SK-N-SH (cell line): ENCODE measurements at regions not wholly inside any gene's neighbourhood (a gene's known extent, or its start where the extent isn't known, plus 50 kb on each side); places are given as distances from the start of the nearest gene placed in this dataset.

Source experiments
- EP300 ChIP-seq, 2 experiments: IDR thresholded peaks; 2 replicates each; pipeline versions ENCODE4 v1.4.0 to v1.6.1; 2012; ENCODE audit warnings: borderline replicate concordance in 1 of 2, low read depth in 1 of 2, low read length in 1 of 2
- FOXJ3 ChIP-seq: sonication (generic); formaldehyde crosslinking; IDR thresholded peaks from 2 replicates; pipeline ENCODE4 v1.5.1; 2020; ENCODE audit warnings: mild to moderate bottlenecking, missing genetic modification reagents
- FOXM1 ChIP-seq: IDR thresholded peaks from 2 replicates; pipeline ENCODE4 v1.4.0; 2012; ENCODE audit warnings: low read depth, mild to moderate bottlenecking
- MXI1 ChIP-seq: IDR thresholded peaks from 2 replicates; pipeline ENCODE4 v1.6.1; 2012; ENCODE audit warnings: mild to moderate bottlenecking, low read depth, low read length, improper control_type of control experiment
- NFIC ChIP-seq: IDR thresholded peaks from 2 replicates; pipeline ENCODE4 v1.4.0; 2012; ENCODE audit warnings: borderline replicate concordance
- SMC3 ChIP-seq: IDR thresholded peaks from 2 replicates; pipeline ENCODE4 v1.6.1; 2012; ENCODE audit warnings: low read depth, low read length, improper control_type of control experiment
- TF ChIP-seq, protein P1 (sequence below): fragments of 200-600 bp; sonication (generic); IDR thresholded peaks from 2 replicates; pipeline ENCODE4 v1.6.1; 2017; ENCODE audit warnings: antibody characterized with exemption, mild to moderate bottlenecking, moderate library complexity
- TF ChIP-seq, protein P2 (sequence below): fragments of 150-350 bp; IDR thresholded peaks from 2 replicates; pipeline ENCODE4 v1.6.1; 2016; ENCODE audit warnings: mild to moderate bottlenecking, low read depth, low read length
- TF ChIP-seq, protein P3 (sequence below): IDR thresholded peaks from 2 replicates; pipeline ENCODE4 v1.4.0; 2012; ENCODE audit warnings: low read depth, borderline replicate concordance
- TF ChIP-seq, protein P4 (sequence below): IDR thresholded peaks from 2 replicates; pipeline ENCODE4 v1.6.1; 2012; ENCODE audit warnings: mild to moderate bottlenecking, low read depth, low read length, moderate library complexity

DNA sequence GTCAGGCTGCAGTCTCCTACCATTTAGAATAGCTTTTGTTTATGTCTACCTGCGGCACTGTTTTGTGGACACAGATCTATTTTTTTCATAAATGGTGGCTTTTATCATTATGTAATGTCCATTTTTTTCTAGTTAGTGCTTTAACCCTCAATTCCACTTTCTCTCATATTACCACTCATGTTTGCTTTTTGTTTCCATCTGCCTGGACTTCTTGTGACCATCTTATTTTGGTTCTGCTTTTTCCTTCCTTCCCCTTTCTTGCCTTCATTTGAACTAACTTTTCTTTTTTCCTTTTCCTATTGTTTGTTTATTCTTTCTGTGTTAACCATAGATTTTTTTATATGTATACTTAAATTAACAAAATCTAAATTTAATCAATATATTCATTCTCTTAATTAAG lies 63.2 kb upstream of the SLC22A11 start:
- TF ChIP-seq FOXM1, result no peak
- TF ChIP-seq, protein P1, sequence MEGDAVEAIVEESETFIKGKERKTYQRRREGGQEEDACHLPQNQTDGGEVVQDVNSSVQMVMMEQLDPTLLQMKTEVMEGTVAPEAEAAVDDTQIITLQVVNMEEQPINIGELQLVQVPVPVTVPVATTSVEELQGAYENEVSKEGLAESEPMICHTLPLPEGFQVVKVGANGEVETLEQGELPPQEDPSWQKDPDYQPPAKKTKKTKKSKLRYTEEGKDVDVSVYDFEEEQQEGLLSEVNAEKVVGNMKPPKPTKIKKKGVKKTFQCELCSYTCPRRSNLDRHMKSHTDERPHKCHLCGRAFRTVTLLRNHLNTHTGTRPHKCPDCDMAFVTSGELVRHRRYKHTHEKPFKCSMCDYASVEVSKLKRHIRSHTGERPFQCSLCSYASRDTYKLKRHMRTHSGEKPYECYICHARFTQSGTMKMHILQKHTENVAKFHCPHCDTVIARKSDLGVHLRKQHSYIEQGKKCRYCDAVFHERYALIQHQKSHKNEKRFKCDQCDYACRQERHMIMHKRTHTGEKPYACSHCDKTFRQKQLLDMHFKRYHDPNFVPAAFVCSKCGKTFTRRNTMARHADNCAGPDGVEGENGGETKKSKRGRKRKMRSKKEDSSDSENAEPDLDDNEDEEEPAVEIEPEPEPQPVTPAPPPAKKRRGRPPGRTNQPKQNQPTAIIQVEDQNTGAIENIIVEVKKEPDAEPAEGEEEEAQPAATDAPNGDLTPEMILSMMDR, result no peak
- TF ChIP-seq EP300 (IDR thresholded peaks at IDR 0.05; ENCODE audit: borderline replicate concordance in 1 of 2, low read depth in 1 of 2, low read length in 1 of 2), result no peak
- TF ChIP-seq, protein P2, sequence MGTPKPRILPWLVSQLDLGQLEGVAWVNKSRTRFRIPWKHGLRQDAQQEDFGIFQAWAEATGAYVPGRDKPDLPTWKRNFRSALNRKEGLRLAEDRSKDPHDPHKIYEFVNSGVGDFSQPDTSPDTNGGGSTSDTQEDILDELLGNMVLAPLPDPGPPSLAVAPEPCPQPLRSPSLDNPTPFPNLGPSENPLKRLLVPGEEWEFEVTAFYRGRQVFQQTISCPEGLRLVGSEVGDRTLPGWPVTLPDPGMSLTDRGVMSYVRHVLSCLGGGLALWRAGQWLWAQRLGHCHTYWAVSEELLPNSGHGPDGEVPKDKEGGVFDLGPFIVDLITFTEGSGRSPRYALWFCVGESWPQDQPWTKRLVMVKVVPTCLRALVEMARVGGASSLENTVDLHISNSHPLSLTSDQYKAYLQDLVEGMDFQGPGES, result no peak
- TF ChIP-seq SMC3, result no peak
- no peak for TF ChIP-seq NFIC
- no peak for TF ChIP-seq MXI1
- TF ChIP-seq, protein P3, sequence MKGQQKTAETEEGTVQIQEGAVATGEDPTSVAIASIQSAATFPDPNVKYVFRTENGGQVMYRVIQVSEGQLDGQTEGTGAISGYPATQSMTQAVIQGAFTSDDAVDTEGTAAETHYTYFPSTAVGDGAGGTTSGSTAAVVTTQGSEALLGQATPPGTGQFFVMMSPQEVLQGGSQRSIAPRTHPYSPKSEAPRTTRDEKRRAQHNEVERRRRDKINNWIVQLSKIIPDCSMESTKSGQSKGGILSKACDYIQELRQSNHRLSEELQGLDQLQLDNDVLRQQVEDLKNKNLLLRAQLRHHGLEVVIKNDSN, result no peak
- TF ChIP-seq, protein P4, sequence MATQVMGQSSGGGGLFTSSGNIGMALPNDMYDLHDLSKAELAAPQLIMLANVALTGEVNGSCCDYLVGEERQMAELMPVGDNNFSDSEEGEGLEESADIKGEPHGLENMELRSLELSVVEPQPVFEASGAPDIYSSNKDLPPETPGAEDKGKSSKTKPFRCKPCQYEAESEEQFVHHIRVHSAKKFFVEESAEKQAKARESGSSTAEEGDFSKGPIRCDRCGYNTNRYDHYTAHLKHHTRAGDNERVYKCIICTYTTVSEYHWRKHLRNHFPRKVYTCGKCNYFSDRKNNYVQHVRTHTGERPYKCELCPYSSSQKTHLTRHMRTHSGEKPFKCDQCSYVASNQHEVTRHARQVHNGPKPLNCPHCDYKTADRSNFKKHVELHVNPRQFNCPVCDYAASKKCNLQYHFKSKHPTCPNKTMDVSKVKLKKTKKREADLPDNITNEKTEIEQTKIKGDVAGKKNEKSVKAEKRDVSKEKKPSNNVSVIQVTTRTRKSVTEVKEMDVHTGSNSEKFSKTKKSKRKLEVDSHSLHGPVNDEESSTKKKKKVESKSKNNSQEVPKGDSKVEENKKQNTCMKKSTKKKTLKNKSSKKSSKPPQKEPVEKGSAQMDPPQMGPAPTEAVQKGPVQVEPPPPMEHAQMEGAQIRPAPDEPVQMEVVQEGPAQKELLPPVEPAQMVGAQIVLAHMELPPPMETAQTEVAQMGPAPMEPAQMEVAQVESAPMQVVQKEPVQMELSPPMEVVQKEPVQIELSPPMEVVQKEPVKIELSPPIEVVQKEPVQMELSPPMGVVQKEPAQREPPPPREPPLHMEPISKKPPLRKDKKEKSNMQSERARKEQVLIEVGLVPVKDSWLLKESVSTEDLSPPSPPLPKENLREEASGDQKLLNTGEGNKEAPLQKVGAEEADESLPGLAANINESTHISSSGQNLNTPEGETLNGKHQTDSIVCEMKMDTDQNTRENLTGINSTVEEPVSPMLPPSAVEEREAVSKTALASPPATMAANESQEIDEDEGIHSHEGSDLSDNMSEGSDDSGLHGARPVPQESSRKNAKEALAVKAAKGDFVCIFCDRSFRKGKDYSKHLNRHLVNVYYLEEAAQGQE, result no peak
- no peak for TF ChIP-seq FOXJ3 (CRISPR knock-in tag)
